SK-MEL-5 (cell line): ENCODE measurements at regions not wholly inside any gene's neighbourhood (a gene's known extent, or its start where the extent isn't known, plus 50 kb on each side); places are given as distances from the start of the nearest gene placed in this dataset.
A peak's percentile ranks its signal among the peaks of the same experiment; 100 is the strongest.
"Not testable (repeated sequence)": the region's sequence is repeated elsewhere in the genome, so short reads cannot be mapped to it uniquely, and the experiment has no call there.

ENCODE experiments used
- DNase-seq: peaks from one replicate; pipeline ENCODE4 v3.0.0-alpha.2; 2016; ENCODE audit warnings: low read depth, low spot score
- in situ Hi-C: cut with HindIII; loops from 2 replicates; pipeline ENCODE4 v1.10.0; 2016; ENCODE audit warnings: low sequenced_read_pairs, high pct_unique_total_duplicates, low pct_unique_long_range_greater_than_20kb

DNA sequence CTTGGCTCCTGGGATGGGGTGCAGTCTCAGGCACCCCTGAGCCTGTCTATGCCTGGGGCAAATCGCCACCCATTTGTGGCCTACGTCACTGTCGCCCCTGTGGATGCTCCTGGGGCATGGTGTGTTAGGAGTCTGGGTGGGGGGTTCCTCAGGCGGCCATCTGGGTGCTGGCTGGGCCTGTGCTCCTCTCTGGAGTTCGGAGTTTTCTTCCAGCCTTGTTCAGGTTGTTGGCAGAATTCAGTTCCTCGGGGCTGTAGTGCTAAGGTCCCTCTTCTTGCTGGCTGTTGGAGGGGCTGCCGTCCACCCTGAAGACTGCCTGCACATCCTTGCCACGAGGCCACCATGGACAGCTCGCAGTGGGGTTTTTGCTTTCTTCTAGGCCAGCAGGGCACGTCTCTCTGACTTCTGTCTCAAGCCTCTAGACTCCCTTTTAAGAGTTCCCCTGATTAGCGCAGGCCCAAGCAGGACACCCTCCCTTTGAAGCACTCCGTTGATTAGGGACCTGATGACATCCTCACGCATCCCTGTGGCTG, 86.7 kb upstream of the C1orf174 start:
- in situ Hi-C loops = no loop called here
- DNase-seq = no peak

- DNase-seq = no peak
- in situ Hi-C loops = no loop called here
Observed at GRCh38 chr1:3987669-3988235, 87.7 kb upstream of the C1orf174 start.

DNA sequence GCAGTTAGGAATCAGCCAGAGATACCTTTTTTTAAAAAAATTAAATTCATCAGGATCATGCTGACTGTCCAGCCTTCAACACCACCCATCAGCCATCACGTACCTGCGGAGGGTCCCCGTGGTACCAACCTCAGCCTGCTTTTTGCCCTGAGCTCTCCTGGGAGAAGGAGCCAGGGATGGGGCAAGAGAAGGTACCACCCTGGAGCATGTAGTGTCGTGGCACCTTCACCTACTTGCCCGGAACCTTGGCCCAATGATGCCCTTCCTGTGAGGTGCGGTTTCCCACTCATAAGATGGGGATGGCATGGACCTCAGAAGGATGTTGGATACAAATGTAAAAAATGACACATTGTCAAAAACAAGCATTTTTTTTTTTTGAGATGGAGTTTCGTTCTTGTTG, 88.4 kb upstream of the C1orf174 start:
- in situ Hi-C loops = no loop called here
- DNase-seq = no peak

DNA sequence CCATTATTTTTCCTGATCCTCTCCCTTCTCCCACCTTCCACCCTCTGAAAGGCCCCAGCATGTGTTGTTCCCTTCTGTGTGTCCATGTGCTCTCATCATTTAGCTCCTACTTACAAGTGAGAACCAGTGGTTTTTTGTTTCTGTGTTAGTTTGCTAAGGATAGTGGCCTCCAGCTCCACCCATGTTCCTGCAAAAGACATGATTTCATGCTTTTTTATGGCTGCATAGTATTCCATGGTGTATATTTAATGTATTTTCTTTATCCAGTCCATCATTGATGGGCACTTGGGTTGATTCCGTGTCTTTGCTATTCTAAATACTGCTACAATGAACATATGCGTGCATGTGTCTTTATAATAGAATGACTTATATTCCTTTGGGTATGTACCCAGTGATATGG, 89.4 kb upstream of the C1orf174 start:
- no peak for DNase-seq
- in situ Hi-C loops = no loop called here

DNA sequence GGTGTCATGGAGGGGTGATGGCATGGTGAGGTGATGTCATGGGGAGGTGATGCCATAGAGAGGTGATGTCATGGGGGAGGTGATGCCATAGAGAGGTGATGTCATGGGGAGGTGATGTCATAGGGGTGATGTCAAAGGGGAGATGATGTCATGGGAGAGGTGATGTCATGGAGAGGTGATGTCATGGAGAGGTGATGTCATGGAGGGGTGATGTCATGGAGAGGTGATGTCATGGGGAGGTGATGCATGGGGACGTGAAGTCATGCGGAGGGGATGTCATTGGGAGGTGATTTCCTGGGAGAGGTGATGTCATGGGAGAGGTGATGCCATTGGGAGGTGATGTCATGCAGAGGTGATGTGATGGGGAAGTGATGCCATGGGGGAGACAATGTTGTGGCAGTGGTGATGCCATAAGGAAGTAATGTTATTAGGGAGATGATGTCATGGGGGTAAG, 92.1 kb upstream of the C1orf174 start:
- in situ Hi-C loops = no loop called here
- peak; percentile 6 for DNase-seq

- in situ Hi-C loops = no loop called here
Observed at GRCh38 chr1:3992746-3993145, 92.7 kb upstream of the C1orf174 start.

DNA sequence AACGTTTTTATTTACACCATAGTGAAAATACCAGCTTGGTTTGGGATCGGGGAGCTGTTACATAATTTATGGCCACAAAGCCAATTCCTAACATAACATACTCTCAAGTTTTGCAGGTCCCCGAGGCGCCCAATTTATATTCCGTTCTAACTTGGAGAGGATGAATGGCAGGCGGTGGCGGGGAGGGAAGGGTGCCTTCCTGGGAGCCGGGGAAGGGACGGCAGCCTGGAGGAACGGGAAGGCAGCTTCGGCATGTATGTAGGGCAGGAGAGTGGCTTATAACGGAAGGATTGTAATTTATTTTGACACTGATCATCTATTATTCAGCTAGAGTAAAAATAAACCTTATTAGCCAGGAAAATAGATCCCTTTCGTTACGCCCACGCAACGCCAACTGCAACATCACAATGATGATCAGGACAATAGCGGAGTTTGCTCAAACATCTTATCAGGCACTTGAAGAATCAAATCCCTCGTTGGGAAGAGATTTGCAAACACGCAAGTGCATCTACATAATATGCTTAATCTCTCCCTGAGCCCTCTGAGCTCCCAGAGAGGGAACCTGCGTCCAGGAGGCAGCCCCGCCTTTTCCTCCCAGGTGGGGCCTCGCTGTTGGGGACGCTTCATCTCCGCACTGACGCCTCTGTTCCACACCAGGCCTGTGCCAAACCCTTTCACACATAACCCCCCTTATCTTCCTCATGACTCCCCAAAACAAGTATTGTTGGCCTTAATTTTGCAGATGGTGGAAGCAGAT, 93.7 kb upstream of the C1orf174 start:
- DNase-seq = no peak
- in situ Hi-C loops = no loop called here

More at GRCh38 chr1:3992746-3993145, 92.7 kb upstream of the C1orf174 start:
- DNase-seq = no peak

- in situ Hi-C loops = no loop called here
- DNase-seq = no peak
Observed at GRCh38 chr1:3995141-3995780, 95.2 kb upstream of the C1orf174 start.

DNA sequence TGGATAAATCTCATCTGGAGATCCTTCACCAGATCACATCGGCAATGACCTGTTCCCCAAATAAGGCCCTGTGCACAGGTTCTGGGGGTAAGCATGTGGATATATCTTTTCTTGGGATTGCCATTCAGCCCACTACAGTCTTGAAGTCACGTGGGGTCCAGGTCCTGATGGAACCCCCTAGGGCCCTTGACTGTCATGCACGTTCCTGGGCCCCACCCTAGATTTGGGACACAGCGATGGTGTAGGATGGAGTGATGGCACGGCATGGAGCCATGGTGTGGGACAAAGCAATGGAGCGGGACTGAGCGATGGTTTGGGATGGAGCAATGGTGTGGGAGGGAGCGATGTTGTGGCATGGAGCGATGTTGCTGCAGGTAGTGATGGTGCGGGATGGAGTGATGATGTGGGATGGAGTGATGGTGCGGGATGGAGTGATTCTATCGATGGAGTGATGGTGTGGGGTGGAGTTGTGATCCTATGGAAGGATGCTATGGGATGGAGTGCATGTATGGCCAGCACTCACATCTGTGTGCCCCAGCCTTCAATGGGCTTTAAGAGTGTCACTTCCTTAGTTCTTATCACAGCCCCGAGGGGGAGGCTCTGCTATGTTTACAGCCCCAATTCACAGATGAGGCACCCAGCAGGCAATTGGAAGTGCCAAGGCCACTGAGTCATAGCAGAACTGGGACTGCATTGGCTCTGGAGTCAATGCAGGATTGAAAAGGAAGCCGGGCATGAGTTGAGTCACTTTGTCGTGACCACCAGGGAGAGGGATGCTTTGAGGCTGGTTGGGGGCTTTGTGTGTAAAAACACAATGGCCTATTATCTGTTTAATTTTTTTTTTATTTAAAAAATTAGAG, 97.0 kb upstream of the C1orf174 start:
- no peak for DNase-seq
- in situ Hi-C loops = no loop called here

- DNase-seq = no peak
- in situ Hi-C loops = no loop called here
Observed at GRCh38 chr1:3998086-3998485, 98.0 kb upstream of the C1orf174 start.

- in situ Hi-C loops, DNase-seq: not testable (repeated sequence)
Observed at GRCh38 chr1:3999514-3999913, 99.4 kb upstream of the C1orf174 start.

GRCh38 chr1:3999941-4000735, 100.1 kb upstream of the C1orf174 start:
- in situ Hi-C loops = no loop called here
- DNase-seq = no peak

DNA sequence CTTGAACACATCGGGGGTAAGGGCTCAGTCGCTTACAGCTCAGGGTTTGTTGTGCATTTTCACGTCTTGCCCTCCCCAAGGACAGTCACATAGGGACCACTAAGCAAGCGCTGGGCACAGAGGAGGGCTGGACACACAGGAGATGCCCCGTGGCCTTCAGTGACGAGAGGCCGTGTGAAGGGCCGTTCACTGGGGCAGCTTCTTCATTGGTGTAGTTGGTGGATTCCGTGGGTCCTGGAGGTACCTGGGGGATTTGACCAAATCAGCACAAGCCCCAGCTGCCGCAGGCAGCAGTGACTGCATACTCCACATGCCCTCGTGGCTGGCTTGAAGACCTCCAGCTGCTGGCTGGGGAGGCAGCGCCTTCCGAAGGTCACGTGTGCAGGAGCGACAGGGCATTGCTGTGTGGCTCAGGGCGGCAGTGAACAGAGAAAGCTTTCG, 100.8 kb upstream of the C1orf174 start:
- in situ Hi-C loops = no loop called here
- no peak for DNase-seq

DNA sequence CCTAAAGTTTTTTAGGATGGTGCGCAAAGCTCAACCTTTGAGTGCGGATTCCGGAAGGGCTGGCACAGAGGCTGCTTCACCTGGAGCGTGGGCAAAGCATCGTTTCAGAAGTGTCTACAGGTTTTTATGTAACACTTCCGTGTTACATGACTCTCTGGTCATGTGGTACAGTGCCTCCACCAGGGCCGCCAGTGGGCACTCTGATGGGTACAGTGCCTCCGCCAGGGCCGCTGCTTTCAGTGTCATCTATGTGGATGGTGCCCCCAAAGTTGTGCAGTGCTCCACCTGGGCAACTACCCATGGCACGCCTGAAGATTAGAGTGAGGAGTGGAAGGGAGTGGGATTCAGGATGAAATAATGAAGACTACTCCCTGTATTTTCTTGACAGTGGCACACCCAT, 101.4 kb upstream of the C1orf174 start:
- in situ Hi-C loops = no loop called here
- no peak for DNase-seq

- no peak for DNase-seq
- in situ Hi-C loops = no loop called here
Observed at GRCh38 chr1:4002061-4002521, 102.0 kb upstream of the C1orf174 start.

- no peak for DNase-seq
- in situ Hi-C loops = no loop called here
Observed at GRCh38 chr1:4002741-4003140, 102.7 kb upstream of the C1orf174 start.
